ENCODE measurements at regions not wholly inside any gene's neighbourhood (a gene's known extent, or its start where the extent isn't known, plus 50 kb on each side); places are given as distances from the start of the nearest gene placed in this dataset.

DNA sequence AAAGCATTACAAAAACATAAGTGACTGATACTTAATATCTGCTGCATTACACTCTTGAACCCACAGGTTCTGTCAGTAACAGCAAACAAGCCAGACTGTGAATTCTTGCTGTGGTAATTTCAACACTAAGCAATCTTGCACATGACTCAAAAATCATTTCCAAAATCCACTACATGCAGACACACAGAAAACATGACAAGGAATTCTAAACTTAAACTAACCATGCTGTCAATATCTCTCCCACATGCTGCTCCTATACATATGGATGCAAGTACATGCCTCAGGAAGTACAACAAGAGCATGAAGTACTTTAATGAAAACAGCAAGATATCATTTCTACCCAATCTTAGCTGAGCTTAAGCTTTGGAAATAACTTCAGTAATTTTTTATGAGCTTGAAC is 890.2 kb upstream of the KCND2 start:
- H3K23ac ChIP-seq (ENCODE audit: low read depth, low read length): no peak overlapping the region
- no TSS peak for BruUV-seq (replicated peaks)
- ChIA-PET POLR2A (ENCODE audit: unreplicated experiment) (no interaction called here), CTCF (no interaction called here)
- no peak overlapping the region for H2BK120ac ChIP-seq (ENCODE audit: low read depth, low read length)
- TF ChIP-seq MAFK (IDR thresholded peaks at IDR 0.05; ENCODE audit: low read depth, low read length) (no peak), POLR2A (IDR thresholded peaks at IDR 0.05; ENCODE audit: low read depth, low read length) (no peak), MAZ (IDR thresholded peaks at IDR 0.05; ENCODE audit: borderline replicate concordance, low read depth, low read length) (no peak), CHD1 (IDR thresholded peaks at IDR 0.05; ENCODE audit: low read depth, low read length) (no peak), SMC3 (IDR thresholded peaks at IDR 0.05; ENCODE audit: low read depth, low read length) (no peak), MXI1 (IDR thresholded peaks at IDR 0.05; ENCODE audit: borderline replicate concordance, low read depth, low read length) (no peak)
- intact Hi-C loops (cut with micrococcal nuclease): no loop called here
- H3K9me3 ChIP-seq (ENCODE audit: control insufficient read depth, insufficient read depth, low read length): peaks cover 3% of the 10 kb centered on the region; the same call in 1 of the 2 replicates
- no peak overlapping the region for H3K14ac ChIP-seq (replicated peaks; ENCODE audit: low read depth, low read length)
- H3K4me2 ChIP-seq (ENCODE audit: low read depth, low read length): no peak overlapping the region
- H3K9ac ChIP-seq (ENCODE audit: low read depth, low read length): no peak overlapping the region
- no peak overlapping the region for H2AK9ac ChIP-seq (replicated peaks; ENCODE audit: low read depth, low read length, poor library complexity)
- no peak overlapping the region for H2BK5ac ChIP-seq (ENCODE audit: low read depth, low read length, poor library complexity, severe bottlenecking)
- dilution Hi-C loops (cut with HindIII; ENCODE audit: low sequenced_read_pairs, unreplicated experiment): no loop called here
- DNase-seq (no peak), ATAC-seq (ENCODE audit: low read depth) (no peak)
- H2AFZ ChIP-seq (replicated peaks; ENCODE audit: low read length, poor library complexity): no peak overlapping the region
- H3K18ac ChIP-seq (ENCODE audit: low read depth, low read length): no peak overlapping the region
- H2BK20ac ChIP-seq (ENCODE audit: low read depth, low read length): no peak overlapping the region
- no peak overlapping the region for H4K91ac ChIP-seq (ENCODE audit: insufficient read depth, low read depth, low read length)
- H3K4ac ChIP-seq (ENCODE audit: low read depth, low read length): no peak overlapping the region
- H4K5ac ChIP-seq (ENCODE audit: low read depth, low read length): no peak overlapping the region
- in situ Hi-C loops (cut with MboI; ENCODE audit: low sequenced_read_pairs): no loop called here
- no peaks in the 10 kb centered on the region for H4K20me1 ChIP-seq (ENCODE audit: insufficient read depth, low read length)
- no peak overlapping the region for H3K56ac ChIP-seq (ENCODE audit: extremely low read depth, insufficient read depth, low read length)
- no peaks in the 10 kb centered on the region for H3K9me1 ChIP-seq (ENCODE audit: insufficient read depth, low read length)
- H3K4me3 ChIP-seq (ENCODE audit: insufficient read depth, low read depth, low read length): no peak overlapping the region
- H3K36me3 ChIP-seq (ENCODE audit: control insufficient read depth, insufficient read depth, low read length): no peaks in the 10 kb centered on the region
- H4K8ac ChIP-seq (ENCODE audit: low read depth in 2 of 2, low read length in 2 of 2): no peak overlapping the region
- no peaks in the 10 kb centered on the region for H3K4me1 ChIP-seq (ENCODE audit: control insufficient read depth, insufficient read depth, low read length)
- H3K27ac ChIP-seq (ENCODE audit: insufficient read depth, low read length): no peak overlapping the region
- no peaks in the 10 kb centered on the region for H3K79me1 ChIP-seq (ENCODE audit: low read depth in 1 of 2, low read length in 2 of 2)
- H2AK5ac ChIP-seq (ENCODE audit: low read depth, low read length): no peak overlapping the region
- no peaks in the 10 kb centered on the region for H3K27me3 ChIP-seq (ENCODE audit: control insufficient read depth, insufficient read depth, low read length)
- H2BK15ac ChIP-seq (ENCODE audit: low read depth, low read length): no peak overlapping the region

Measured in IMR-90 (cell line).